Liver (tissue), 8 donors: ENCODE measurements at regions not wholly inside any gene's neighbourhood (a gene's known extent, or its start where the extent isn't known, plus 50 kb on each side); places are given as distances from the start of the nearest gene placed in this dataset.

ENCODE experiments used
- DNase-seq: peaks from one replicate; pipeline ENCODE4 v3.0.0-alpha.2; 2017; ENCODE audit warnings: low spot score
- H3K27ac ChIP-seq, 2 donors: one replicate each; pipeline ENCODE4 v1.7.0; 2013; ENCODE audit warnings: inconsistent platforms in 2 of 2, low read length in 2 of 2, control low read depth in 1 of 2, low read depth in 1 of 2, mild to moderate bottlenecking in 1 of 2
- H3K27me3 ChIP-seq, 4 donors: one replicate each; pipeline versions ENCODE4 v1.6.1 to v1.7.0; 2013; ENCODE audit warnings: low read length in 3 of 4, inconsistent platforms in 1 of 4, mild to moderate bottlenecking in 1 of 4, moderate library complexity in 1 of 4; ENCODE audit not compliant: control insufficient read depth in 4 of 4, insufficient read depth in 4 of 4
- H3K36me3 ChIP-seq, 4 donors: one replicate each; pipeline versions ENCODE4 v1.6.1 to v1.7.0; 2013; ENCODE audit warnings: low read length in 3 of 4, mild to moderate bottlenecking in 3 of 4, low read depth in 1 of 4, moderate library complexity in 1 of 4; ENCODE audit not compliant: control insufficient read depth in 4 of 4, insufficient read depth in 3 of 4
- H3K4me1 ChIP-seq, 4 donors: one replicate each; pipeline versions ENCODE4 v1.6.1 to v1.7.0; 2013; ENCODE audit warnings: low read length in 3 of 4, mild to moderate bottlenecking in 3 of 4, moderate library complexity in 1 of 4; ENCODE audit not compliant: control insufficient read depth in 4 of 4, insufficient read depth in 4 of 4
- H3K4me3 ChIP-seq, 3 donors: one replicate each; pipeline versions ENCODE4 v1.6.1 to v1.7.0; 2013; ENCODE audit warnings: low read length in 3 of 3, control low read depth in 1 of 3, low read depth in 1 of 3, mild to moderate bottlenecking in 1 of 3
- H3K9ac ChIP-seq, 2 donors: one replicate each; pipeline ENCODE4 v1.7.0; 2013; ENCODE audit warnings: low read length in 2 of 2, mild to moderate bottlenecking in 2 of 2, moderate library complexity in 2 of 2, control low read depth in 1 of 2, low read depth in 1 of 2
- H3K9me3 ChIP-seq, 4 donors: one replicate each; pipeline versions ENCODE4 v1.6.1 to v1.7.0; 2013; ENCODE audit warnings: low read length in 3 of 4; ENCODE audit not compliant: control insufficient read depth in 4 of 4
- CTCF ChIP-seq: fragments of 150-350 bp; IDR thresholded peaks from 2 replicates; pipeline ENCODE4 v1.5.1; 2017; ENCODE audit warnings: improper control_type of control experiment, low read depth, low read length; ENCODE audit not compliant: missing input control
- EGR1 ChIP-seq, 2 donors: IDR thresholded peaks; 2 replicates each; pipeline ENCODE4 v1.6.1; 2016 to 2018; ENCODE audit warnings: antibody characterized with exemption in 2 of 2, low read depth in 2 of 2
- FOXA1 ChIP-seq: IDR thresholded peaks from 2 replicates; pipeline ENCODE4 v1.6.1; 2016; ENCODE audit warnings: antibody characterized with exemption
- FOXA2 ChIP-seq: IDR thresholded peaks from 2 replicates; pipeline ENCODE4 v1.6.1; 2016; ENCODE audit warnings: antibody characterized with exemption
- GABPA ChIP-seq, 2 donors: IDR thresholded peaks in 1 of 2; conservative IDR thresholded peaks in 1 of 2; 2 replicates each; pipeline ENCODE4 v1.6.1; 2016; ENCODE audit warnings: antibody characterized with exemption in 2 of 2, mild to moderate bottlenecking in 1 of 2, moderate library complexity in 1 of 2
- HNF4A ChIP-seq, 2 donors: conservative IDR thresholded peaks; 2 replicates each; pipeline ENCODE4 v1.6.1; 2016; ENCODE audit warnings: antibody characterized with exemption in 2 of 2, mild to moderate bottlenecking in 2 of 2
- HNF4G ChIP-seq: IDR thresholded peaks from 2 replicates; pipeline ENCODE4 v1.6.1; 2016; ENCODE audit warnings: antibody characterized with exemption
- JUND ChIP-seq, 2 donors: IDR thresholded peaks; 2 replicates each; pipeline ENCODE4 v1.6.1; 2016; ENCODE audit warnings: antibody characterized with exemption in 2 of 2
- MAX ChIP-seq: IDR thresholded peaks from 2 replicates; pipeline ENCODE4 v1.6.1; 2016; ENCODE audit warnings: antibody characterized with exemption
- NR2F2 ChIP-seq: IDR thresholded peaks from 2 replicates; pipeline ENCODE4 v1.6.1; 2016; ENCODE audit warnings: antibody characterized with exemption
- REST ChIP-seq: IDR thresholded peaks from 2 replicates; pipeline ENCODE4 v1.6.1; 2016; ENCODE audit warnings: antibody characterized with exemption, mild to moderate bottlenecking
- RXRA ChIP-seq, 2 donors: IDR thresholded peaks; 2 replicates each; pipeline ENCODE4 v1.6.1; 2017 to 2018; ENCODE audit warnings: antibody characterized with exemption in 2 of 2, mild to moderate bottlenecking in 1 of 2
- SP1 ChIP-seq: IDR thresholded peaks from 2 replicates; pipeline ENCODE4 v1.6.1; 2018; ENCODE audit warnings: antibody characterized with exemption, mild to moderate bottlenecking
- TAF1 ChIP-seq: conservative IDR thresholded peaks from 2 replicates; pipeline ENCODE4 v1.6.1; 2016; ENCODE audit warnings: antibody characterized with exemption, mild to moderate bottlenecking
- YY1 ChIP-seq: IDR thresholded peaks from 2 replicates; pipeline ENCODE4 v1.6.1; 2016; ENCODE audit warnings: antibody characterized with exemption, mild to moderate bottlenecking
- WGBS: extraction: QIAGEN DNeasy Blood & Tissue Kit; methylation state at CpG from one replicate; pipeline ENCODE4 v1.1.7; 2013; 5-methylcytosine and 5-hydroxymethylcytosine counted together
- donor health status: healthy.
- donor health status: healthy.
- donor health status: healthy.
- donor health status: healthy.
- donor health status: healthy.

DNA sequence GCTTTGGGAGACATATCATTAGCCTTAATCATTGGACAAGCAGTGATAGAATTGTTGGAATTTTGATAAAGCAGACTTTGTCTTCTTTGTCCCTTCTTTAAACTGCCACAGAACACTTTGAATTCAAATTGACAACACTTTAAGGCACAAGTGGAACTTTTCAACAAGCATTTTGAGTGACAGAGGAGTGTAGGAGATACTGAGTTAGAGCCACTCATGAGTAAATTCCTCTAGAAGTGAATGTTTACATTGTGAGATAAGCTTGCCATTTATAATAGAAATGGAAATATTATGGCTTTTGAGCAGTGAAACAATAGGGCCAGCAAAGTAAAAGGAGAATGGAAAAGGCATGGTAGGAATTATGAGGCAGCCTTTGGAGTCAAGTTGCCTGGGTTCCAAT, 515.8 kb downstream of the SLITRK6 start:
- DNase-seq = no peak
- peaks cover 0 to 7% (median 1%) of the 10 kb centered on the region in 4 donors for H3K27me3 ChIP-seq
- H3K9ac ChIP-seq = no peak overlapping the region
- H3K4me3 ChIP-seq = no peak overlapping the region
- H3K36me3 ChIP-seq = no peaks in the 10 kb centered on the region
- no peaks in the 10 kb centered on the region for H3K4me1 ChIP-seq
- TF ChIP-seq CTCF (no peak), GABPA (IDR thresholded peaks at IDR 0.05 in 1 of 2, conservative IDR thresholded peaks at IDR 0.05 in 1 of 2) (no peak), YY1 (no peak), NR2F2 (no peak), EGR1 (IDR thresholded peaks at IDR 0.05; ENCODE audit: low read depth in 2 of 2) (no peak), HNF4A (conservative IDR thresholded peaks at IDR 0.05) (no peak), SP1 (no peak), MAX (no peak)
- H3K9me3 ChIP-seq = peaks cover 0 to 1% (median 0%) of the 10 kb centered on the region in 4 donors
- no peak overlapping the region for H3K27ac ChIP-seq

DNA sequence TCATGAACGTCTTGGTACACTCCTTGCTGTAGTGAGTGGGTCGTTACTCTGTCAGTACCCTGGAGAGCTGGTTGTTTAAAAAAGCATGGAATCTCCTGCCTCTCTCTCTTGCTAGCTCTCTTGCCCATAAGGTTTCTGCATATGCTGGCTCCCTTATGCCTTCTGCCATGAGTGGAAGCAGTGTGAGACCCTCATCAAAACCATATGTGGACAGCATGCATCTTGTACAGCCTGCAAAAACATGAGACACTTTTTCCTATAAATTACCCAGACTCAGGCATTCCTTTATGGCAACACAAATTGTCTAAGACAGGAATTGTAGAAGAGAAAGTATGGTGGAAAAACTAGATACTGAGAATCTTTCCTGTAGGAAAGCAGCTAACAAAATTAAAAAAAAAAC, 516.3 kb downstream of the SLITRK6 start:
- WGBS = 57% methylated on average over 2 of the region's 2 CpGs
- H3K9me3 ChIP-seq = no peaks in the 10 kb centered on the region
- peaks cover 0 to 7% (median 1%) of the 10 kb centered on the region in 4 donors for H3K27me3 ChIP-seq
- no peak overlapping the region for H3K27ac ChIP-seq
- no peak overlapping the region for H3K9ac ChIP-seq
- no peaks in the 10 kb centered on the region for H3K36me3 ChIP-seq
- H3K4me3 ChIP-seq = no peak overlapping the region
- H3K4me1 ChIP-seq = no peaks in the 10 kb centered on the region
- TF ChIP-seq JUND (IDR thresholded peaks at IDR 0.05) (no peak), MAX (no peak), RXRA (IDR thresholded peaks at IDR 0.05) (no peak), HNF4G (no peak), NR2F2 (no peak), SP1 (no peak), TAF1 (no peak), CTCF (no peak), YY1 (no peak), FOXA1 (no peak), REST (no peak), GABPA (IDR thresholded peaks at IDR 0.05 in 1 of 2, conservative IDR thresholded peaks at IDR 0.05 in 1 of 2) (no peak), FOXA2 (no peak)
- DNase-seq = no peak
